Activated B cell treated with CpG ODN at 0.5 μM for 24 hours (primary cell): ENCODE measurements at regions not wholly inside any gene's neighbourhood (a gene's known extent, or its start where the extent isn't known, plus 50 kb on each side); places are given as distances from the start of the nearest gene placed in this dataset.

ENCODE experiments used
- ATAC-seq: fragments of 200-7000 bp; cut with Tn5 transposase; one replicate; pipeline ENCODE4 v1.10.0; 2021; ENCODE audit warnings: low read depth, mild to moderate bottlenecking, moderate library complexity
- CTCF ChIA-PET: fragments of 350-600 bp; sonication (Branson Sonifier 250); formaldehyde crosslinking; loops from one replicate; lab custom pipeline; 2021; ENCODE audit warnings: antibody characterized with exemption; lab: Charles Lee
- POLR2A ChIA-PET: fragments of 350-600 bp; sonication (Branson Sonifier 250); formaldehyde crosslinking; loops from one replicate; lab custom pipeline; 2021; ENCODE audit warnings: antibody characterized with exemption; lab: Charles Lee
- DNase-seq: peaks from one replicate; pipeline ENCODE4 v3.0.0; 2022
- H3K27ac Mint-ChIP-seq: one replicate; pipeline ENCODE4 v1.8.0; 2020; ENCODE audit warnings: mixed read lengths
- H3K27me3 Mint-ChIP-seq: one replicate; pipeline ENCODE4 v1.8.0; 2021; ENCODE audit warnings: mixed read lengths
- H3K36me3 Mint-ChIP-seq: one replicate; pipeline ENCODE4 v1.8.0; 2021; ENCODE audit warnings: low read depth, mixed read lengths
- H3K4me1 Mint-ChIP-seq: one replicate; pipeline ENCODE4 v1.8.0; 2021; ENCODE audit warnings: mixed read lengths
- H3K4me3 Mint-ChIP-seq: one replicate; pipeline ENCODE4 v1.8.0; 2020; ENCODE audit warnings: mild to moderate bottlenecking, mixed read lengths
- H3K9me3 Mint-ChIP-seq: one replicate; pipeline ENCODE4 v1.8.0; 2020; ENCODE audit warnings: mixed read lengths
- CTCF ChIP-seq: fragments of 200-600 bp; IDR thresholded peaks from one replicate; pipeline ENCODE4 v1.8.0; 2022; ENCODE audit warnings: antibody characterized with exemption, mild to moderate bottlenecking
- intact Hi-C: fragments of 100-400 bp; cut with micrococcal nuclease; formaldehyde crosslinking; loops from one replicate; pipeline ENCODE4 v1.15.1; 2024

GRCh38 chr12:97951239-97951638 lies 488.6 kb downstream of the RMST start:
- ChIA-PET CTCF (interaction anchor here (1.0 kb wide), 1 partner anchor 10 kb away, joined by 4 read pairs; no protein-coding TSS in a partner anchor), POLR2A (no interaction called here)
- intact Hi-C loops, result no loop called here
- Mint-ChIP-seq H3K4me3 (no peak overlapping the region), H3K4me1 (no peaks in the 10 kb centered on the region), H3K36me3 (no peaks in the 10 kb centered on the region), H3K27ac (no peak overlapping the region), H3K27me3 (peaks cover 4% of the 10 kb centered on the region), H3K9me3 (peaks cover 14% of the 10 kb centered on the region)
- TF ChIP-seq CTCF, result no peak
- ATAC-seq (no peak), DNase-seq (no peak)

- ChIA-PET POLR2A (no interaction called here), CTCF (interaction anchor here (1.0 kb wide), 1 partner anchor 10 kb away, joined by 4 read pairs; no protein-coding TSS in a partner anchor)
- H3K4me1 Mint-ChIP-seq, result no peaks in the 10 kb centered on the region
- no peak for TF ChIP-seq CTCF
- intact Hi-C loops, result no loop called here
- ATAC-seq (no peak), DNase-seq (no peak)
- no peaks in the 10 kb centered on the region for H3K36me3 Mint-ChIP-seq
- no peak overlapping the region for H3K27ac Mint-ChIP-seq
- no peak overlapping the region for H3K4me3 Mint-ChIP-seq
- peaks cover 4% of the 10 kb centered on the region for H3K27me3 Mint-ChIP-seq
- peaks cover 14% of the 10 kb centered on the region for H3K9me3 Mint-ChIP-seq
These were observed 489.1 kb downstream of the RMST start for GRCh38 chr12:97951717-97952116.

- H3K36me3 Mint-ChIP-seq, result no peaks in the 10 kb centered on the region
- peaks cover 3% of the 10 kb centered on the region for H3K9me3 Mint-ChIP-seq
- H3K4me3 Mint-ChIP-seq, result no peak overlapping the region
- ChIA-PET POLR2A (no interaction called here), CTCF (interaction anchor here (0.7 kb wide), 1 partner anchor 449 kb away, joined by 3 read pairs; no protein-coding TSS in a partner anchor)
- peaks cover 4% of the 10 kb centered on the region for H3K27me3 Mint-ChIP-seq
- no peak overlapping the region for H3K27ac Mint-ChIP-seq
- TF ChIP-seq CTCF, result no peak
- no peak for ATAC-seq
- intact Hi-C loops, result no loop called here
- no peaks in the 10 kb centered on the region for H3K4me1 Mint-ChIP-seq
- DNase-seq, result no peak
These were observed 494.5 kb downstream of the RMST start for GRCh38 chr12:97957109-97957508.

GRCh38 chr12:97960225-97960624 lies 497.6 kb downstream of the RMST start:
- H3K4me3 Mint-ChIP-seq, result no peak overlapping the region
- no peak overlapping the region for H3K27ac Mint-ChIP-seq
- CTCF ChIA-PET, result interaction anchor here (0.9 to 2.1 kb wide), 6 partner anchors 9 to 1383 kb away, joined by 3 to 16 read pairs (median 4); no protein-coding TSS in a partner anchor
- H3K9me3 Mint-ChIP-seq, result peaks cover 3% of the 10 kb centered on the region
- DNase-seq (no peak), ATAC-seq (no peak)
- no peaks in the 10 kb centered on the region for H3K36me3 Mint-ChIP-seq
- intact Hi-C loops, result loop anchor here (2.0 kb wide), 1 partner anchor 437 kb away; no protein-coding TSS in a partner anchor
- peaks cover 2% of the 10 kb centered on the region for H3K27me3 Mint-ChIP-seq
- H3K4me1 Mint-ChIP-seq, result no peaks in the 10 kb centered on the region
- no peak for TF ChIP-seq CTCF
- POLR2A ChIA-PET, result no interaction called here

- intact Hi-C loops, result loop anchor here (1.0 to 2.0 kb wide), 2 partner anchors 436 to 1383 kb away; no protein-coding TSS in a partner anchor
- no peak for DNase-seq
- POLR2A ChIA-PET, result no interaction called here
These were observed 498.4 kb downstream of the RMST start for GRCh38 chr12:97960741-97961608.

More at GRCh38 chr12:97960741-97961608, 498.4 kb downstream of the RMST start:
- TF ChIP-seq CTCF, result no peak
- CTCF ChIA-PET, result interaction anchor here (0.9 to 2.1 kb wide), 7 partner anchors 9 to 1383 kb away, joined by 3 to 16 read pairs (median 4); no protein-coding TSS in a partner anchor
- no peak overlapping the region for H3K4me3 Mint-ChIP-seq
- ATAC-seq, result peak; percentile 21
- H3K27ac Mint-ChIP-seq, result no peak overlapping the region
- peaks cover 2% of the 10 kb centered on the region for H3K27me3 Mint-ChIP-seq
- no peaks in the 10 kb centered on the region for H3K4me1 Mint-ChIP-seq
- peaks cover under 1% of the 10 kb centered on the region for H3K9me3 Mint-ChIP-seq
- H3K36me3 Mint-ChIP-seq, result no peaks in the 10 kb centered on the region
